ENCODE measurements at regions not wholly inside any gene's neighbourhood (a gene's known extent, or its start where the extent isn't known, plus 50 kb on each side); places are given as distances from the start of the nearest gene placed in this dataset.

DNA sequence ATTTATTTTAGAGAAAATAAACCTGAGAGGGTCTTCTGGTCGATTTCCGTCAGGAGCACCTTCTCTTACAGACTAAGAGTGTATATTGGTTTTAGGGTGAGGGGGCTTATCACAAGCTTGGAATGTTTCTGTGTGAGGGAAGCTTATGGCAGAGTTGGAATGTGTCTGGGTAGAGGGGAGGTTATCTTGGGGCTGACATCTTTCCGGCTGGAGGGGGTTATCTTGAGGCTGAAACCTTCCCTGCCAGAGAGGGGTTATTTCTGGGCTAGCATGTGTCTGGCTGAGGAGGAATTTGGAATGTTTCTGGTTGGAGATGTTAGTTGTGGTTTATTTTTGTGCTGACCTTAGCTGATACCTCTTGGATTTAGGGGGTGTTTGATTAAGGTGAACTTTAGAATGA lies 1312.1 kb downstream of the ADGRL3 start:
- Histone ChIP-seq H3K4ac (ENCODE audit: low read depth, low read length) (no peak overlapping the region), H2BK15ac (ENCODE audit: low read depth, low read length) (no peak overlapping the region), H4K5ac (ENCODE audit: low read depth, low read length) (no peak overlapping the region), H3K18ac (ENCODE audit: low read depth, low read length) (no peak overlapping the region), H3K4me2 (ENCODE audit: low read depth, low read length) (no peak overlapping the region), H3K4me3 (ENCODE audit: insufficient read depth, low read depth, low read length) (no peak overlapping the region), H3K14ac (replicated peaks; ENCODE audit: low read depth, low read length) (no peak overlapping the region), H3K9ac (ENCODE audit: low read depth, low read length) (no peak overlapping the region), H2BK20ac (ENCODE audit: low read depth, low read length) (no peak overlapping the region), H3K9me1 (ENCODE audit: insufficient read depth, low read length) (no peaks in the 10 kb centered on the region), H2BK5ac (ENCODE audit: low read depth, low read length, poor library complexity, severe bottlenecking) (no peak overlapping the region), H4K91ac (ENCODE audit: insufficient read depth, low read depth, low read length) (no peak overlapping the region), H3K9me3 (ENCODE audit: control insufficient read depth, insufficient read depth, low read length) (peaks cover 2% of the 10 kb centered on the region; the same call in 1 of the 2 replicates), H3K56ac (ENCODE audit: extremely low read depth, insufficient read depth, low read length) (no peak overlapping the region), H3K4me1 (ENCODE audit: control insufficient read depth, insufficient read depth, low read length) (no peaks in the 10 kb centered on the region), H2BK120ac (ENCODE audit: low read depth, low read length) (no peak overlapping the region), H2AFZ (replicated peaks; ENCODE audit: low read length, poor library complexity) (no peak overlapping the region), H3K36me3 (ENCODE audit: control insufficient read depth, insufficient read depth, low read length) (no peaks in the 10 kb centered on the region), H3K27me3 (ENCODE audit: control insufficient read depth, insufficient read depth, low read length) (no peaks in the 10 kb centered on the region), H3K27ac (ENCODE audit: insufficient read depth, low read length) (no peak overlapping the region), H3K23ac (ENCODE audit: low read depth, low read length) (no peak overlapping the region), H2AK5ac (ENCODE audit: low read depth, low read length) (no peak overlapping the region), H2AK9ac (replicated peaks; ENCODE audit: low read depth, low read length, poor library complexity) (no peak overlapping the region), H4K20me1 (ENCODE audit: insufficient read depth, low read length) (no peaks in the 10 kb centered on the region), H4K8ac (ENCODE audit: low read depth in 2 of 2, low read length in 2 of 2) (no peak overlapping the region), H3K79me1 (ENCODE audit: low read depth in 1 of 2, low read length in 2 of 2) (no peaks in the 10 kb centered on the region)
- DNase-seq: no peak
- no TSS peak for BruUV-seq (replicated peaks)
- no peak for TF ChIP-seq FOS (IDR thresholded peaks at IDR 0.05; ENCODE audit: low read depth, low read length)
- TF ChIP-seq MXI1 (IDR thresholded peaks at IDR 0.05; ENCODE audit: borderline replicate concordance, low read depth, low read length): no peak
- TF ChIP-seq MAZ (IDR thresholded peaks at IDR 0.05; ENCODE audit: borderline replicate concordance, low read depth, low read length): no peak
- no peak for TF ChIP-seq NFE2L2 (IDR thresholded peaks at IDR 0.05; ENCODE audit: low read depth, low read length)
- TF ChIP-seq, protein P1, sequence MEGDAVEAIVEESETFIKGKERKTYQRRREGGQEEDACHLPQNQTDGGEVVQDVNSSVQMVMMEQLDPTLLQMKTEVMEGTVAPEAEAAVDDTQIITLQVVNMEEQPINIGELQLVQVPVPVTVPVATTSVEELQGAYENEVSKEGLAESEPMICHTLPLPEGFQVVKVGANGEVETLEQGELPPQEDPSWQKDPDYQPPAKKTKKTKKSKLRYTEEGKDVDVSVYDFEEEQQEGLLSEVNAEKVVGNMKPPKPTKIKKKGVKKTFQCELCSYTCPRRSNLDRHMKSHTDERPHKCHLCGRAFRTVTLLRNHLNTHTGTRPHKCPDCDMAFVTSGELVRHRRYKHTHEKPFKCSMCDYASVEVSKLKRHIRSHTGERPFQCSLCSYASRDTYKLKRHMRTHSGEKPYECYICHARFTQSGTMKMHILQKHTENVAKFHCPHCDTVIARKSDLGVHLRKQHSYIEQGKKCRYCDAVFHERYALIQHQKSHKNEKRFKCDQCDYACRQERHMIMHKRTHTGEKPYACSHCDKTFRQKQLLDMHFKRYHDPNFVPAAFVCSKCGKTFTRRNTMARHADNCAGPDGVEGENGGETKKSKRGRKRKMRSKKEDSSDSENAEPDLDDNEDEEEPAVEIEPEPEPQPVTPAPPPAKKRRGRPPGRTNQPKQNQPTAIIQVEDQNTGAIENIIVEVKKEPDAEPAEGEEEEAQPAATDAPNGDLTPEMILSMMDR (conservative IDR thresholded peaks at IDR 0.05; ENCODE audit: low read depth, low read length): no peak
- no peak for TF ChIP-seq ELK1 (IDR thresholded peaks at IDR 0.05; ENCODE audit: borderline replicate concordance, low read depth, low read length)
- no peak for TF ChIP-seq SMC3 (IDR thresholded peaks at IDR 0.05; ENCODE audit: low read depth, low read length)
- TF ChIP-seq CHD1 (IDR thresholded peaks at IDR 0.05; ENCODE audit: low read depth, low read length): no peak
- no peak for TF ChIP-seq RCOR1 (IDR thresholded peaks at IDR 0.05; ENCODE audit: insufficient replicate concordance, low read length)
- TF ChIP-seq MAFK (IDR thresholded peaks at IDR 0.05; ENCODE audit: low read depth, low read length): no peak
- TF ChIP-seq, protein P2, sequence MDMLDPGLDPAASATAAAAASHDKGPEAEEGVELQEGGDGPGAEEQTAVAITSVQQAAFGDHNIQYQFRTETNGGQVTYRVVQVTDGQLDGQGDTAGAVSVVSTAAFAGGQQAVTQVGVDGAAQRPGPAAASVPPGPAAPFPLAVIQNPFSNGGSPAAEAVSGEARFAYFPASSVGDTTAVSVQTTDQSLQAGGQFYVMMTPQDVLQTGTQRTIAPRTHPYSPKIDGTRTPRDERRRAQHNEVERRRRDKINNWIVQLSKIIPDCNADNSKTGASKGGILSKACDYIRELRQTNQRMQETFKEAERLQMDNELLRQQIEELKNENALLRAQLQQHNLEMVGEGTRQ (IDR thresholded peaks at IDR 0.05; ENCODE audit: low read depth, low read length): no peak
- no peak for TF ChIP-seq CEBPB (IDR thresholded peaks at IDR 0.05; ENCODE audit: low read depth, low read length)
- TF ChIP-seq BHLHE40 (IDR thresholded peaks at IDR 0.05; ENCODE audit: low read depth, low read length): no peak
- no peak for TF ChIP-seq RFX5 (IDR thresholded peaks at IDR 0.05; ENCODE audit: low read depth, low read length)
- no peak for TF ChIP-seq POLR2A (IDR thresholded peaks at IDR 0.05; ENCODE audit: low read depth, low read length)
- ChIA-PET POLR2A (ENCODE audit: unreplicated experiment) (no interaction called here), CTCF (interaction anchor here (0.7 kb wide), 1 partner anchor 277 kb away, joined by 8 read pairs; no protein-coding TSS in a partner anchor)
- in situ Hi-C loops (cut with MboI; ENCODE audit: low sequenced_read_pairs): no loop called here
- dilution Hi-C loops (cut with HindIII; ENCODE audit: low sequenced_read_pairs, unreplicated experiment): no loop called here
- no peak for ATAC-seq (ENCODE audit: low read depth)
- no CpG with 5 or more reads among the region's 3 CpGs for WGBS, 2 experiments (ENCODE audit: extremely low coverage in 2 of 2, insufficient read length in 1 of 2)
- intact Hi-C loops (cut with micrococcal nuclease): no loop called here

Data from IMR-90 (cell line).